H4 (cell line): ENCODE measurements at regions not wholly inside any gene's neighbourhood (a gene's known extent, or its start where the extent isn't known, plus 50 kb on each side); places are given as distances from the start of the nearest gene placed in this dataset.

Experiments used
- DNase-seq: peaks from one replicate; pipeline ENCODE4 v3.0.0-alpha.2; 2015; ENCODE audit warnings: low spot score

GRCh38 chr1:219993554-219994433 is 52.5 kb downstream of the EPRS1 start:
- no peak for DNase-seq

DNA sequence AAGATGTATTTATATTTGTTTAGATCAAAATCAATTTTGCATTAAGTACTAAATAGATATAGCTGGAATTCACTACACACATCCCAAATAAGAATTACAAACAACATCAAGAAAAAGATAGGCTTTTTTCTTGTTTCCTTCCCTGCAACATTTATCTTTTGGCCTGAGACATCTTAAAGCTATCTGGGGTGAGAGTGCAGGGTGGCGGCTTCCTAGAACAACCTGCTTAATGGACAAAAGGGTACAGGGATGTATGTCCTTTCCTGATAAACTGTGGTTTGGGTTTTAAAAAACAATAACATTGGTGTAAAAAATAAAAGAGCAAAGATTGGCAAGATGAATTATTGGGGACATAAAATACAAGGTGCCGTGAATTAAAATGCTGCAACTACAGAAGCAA is 54.4 kb downstream of the EPRS1 start:
- DNase-seq = no peak

DNA sequence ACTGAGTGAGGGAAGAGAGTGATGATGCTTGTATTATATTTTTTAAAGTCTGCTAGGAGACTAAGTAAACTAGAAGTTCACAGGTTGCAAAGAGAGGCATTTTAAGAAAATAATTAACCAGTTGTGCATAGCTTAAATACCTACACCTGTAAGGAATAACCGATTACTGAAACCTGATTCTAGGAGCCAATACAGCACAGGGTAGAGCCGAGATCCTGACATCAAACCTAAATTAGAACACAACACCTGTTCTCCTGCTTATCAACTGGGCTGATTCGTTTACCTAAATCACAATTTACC is 54.8 kb downstream of the EPRS1 start:
- DNase-seq = no peak

- peak; percentile 18 for DNase-seq
Measured at GRCh38 chr1:219990782-219991510, 55.4 kb downstream of the EPRS1 start.

DNA sequence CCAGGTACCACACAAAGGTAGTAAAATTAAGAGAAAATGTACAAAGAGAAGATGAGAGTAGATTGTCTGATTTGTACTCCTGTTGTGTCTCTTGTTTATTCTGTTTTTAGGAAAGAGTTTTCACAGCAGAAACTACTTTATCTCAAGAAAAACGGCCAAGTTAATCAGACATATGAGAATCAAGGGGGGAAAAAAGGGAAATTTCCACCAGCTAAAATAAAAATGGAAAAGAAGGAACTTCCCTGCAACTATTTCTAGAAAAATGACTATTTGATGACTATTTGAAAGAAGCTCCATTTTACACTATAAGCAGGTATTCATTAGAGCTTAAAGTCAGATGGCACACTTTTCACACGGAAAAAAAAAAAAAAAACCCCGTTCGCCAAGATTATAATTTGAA is 56.5 kb downstream of the EPRS1 start:
- no peak for DNase-seq

DNA sequence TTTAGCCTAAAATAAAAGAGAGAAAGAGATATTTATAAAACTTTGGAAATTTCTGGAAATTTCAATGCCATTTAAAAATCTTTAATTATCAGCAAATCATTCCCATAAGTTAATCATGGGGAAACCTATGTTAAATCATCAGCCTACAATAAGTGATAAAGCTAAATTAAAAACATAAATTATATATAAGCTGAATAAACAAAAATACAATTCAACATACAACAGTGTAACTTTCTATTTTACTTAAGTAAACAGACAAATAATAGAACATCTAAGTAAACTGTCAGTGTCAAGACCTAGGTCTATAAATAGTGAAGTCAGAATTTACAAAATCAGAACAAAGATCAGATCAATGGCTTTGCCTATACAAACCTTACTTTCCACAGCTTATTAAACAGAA is 57.5 kb downstream of the EPRS1 start:
- DNase-seq = no peak

- no peak for DNase-seq
Measured at GRCh38 chr1:219988387-219988786, 57.9 kb downstream of the EPRS1 start.

DNA sequence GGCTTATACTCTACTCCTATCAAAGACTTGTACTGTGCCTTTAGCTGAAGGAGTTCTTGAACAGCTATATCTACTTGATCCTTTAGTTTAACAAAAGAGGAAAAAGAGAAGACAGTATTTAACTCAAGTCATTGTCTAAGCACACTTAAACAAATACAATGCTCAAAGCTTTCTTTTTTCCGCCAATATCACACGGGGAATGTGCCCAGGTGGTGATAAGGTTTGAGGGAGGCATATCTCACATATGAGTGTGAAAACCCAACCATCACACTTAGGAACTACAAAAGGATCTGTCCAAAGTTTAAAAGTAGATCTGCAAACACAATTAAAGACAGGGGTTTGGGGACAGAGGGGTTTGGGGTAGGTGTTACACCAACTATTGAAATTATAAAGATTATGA is 59.0 kb upstream of the SLC30A10 start:
- DNase-seq = no peak

- no peak for DNase-seq
Measured at GRCh38 chr1:219985169-219985568, 56.8 kb upstream of the SLC30A10 start.
